NCI-H1930 (cell line): ENCODE measurements at regions not wholly inside any gene's neighbourhood (a gene's known extent, or its start where the extent isn't known, plus 50 kb on each side); places are given as distances from the start of the nearest gene placed in this dataset.
"Not testable (repeated sequence)": the region's sequence is repeated elsewhere in the genome, so short reads cannot be mapped to it uniquely, and the experiment has no call there.

Experiments
- DNase-seq, 2 experiments: peaks; one replicate each; lab custom pipeline; 2025; lab: John Stamatoyannopoulos, UW

DNA sequence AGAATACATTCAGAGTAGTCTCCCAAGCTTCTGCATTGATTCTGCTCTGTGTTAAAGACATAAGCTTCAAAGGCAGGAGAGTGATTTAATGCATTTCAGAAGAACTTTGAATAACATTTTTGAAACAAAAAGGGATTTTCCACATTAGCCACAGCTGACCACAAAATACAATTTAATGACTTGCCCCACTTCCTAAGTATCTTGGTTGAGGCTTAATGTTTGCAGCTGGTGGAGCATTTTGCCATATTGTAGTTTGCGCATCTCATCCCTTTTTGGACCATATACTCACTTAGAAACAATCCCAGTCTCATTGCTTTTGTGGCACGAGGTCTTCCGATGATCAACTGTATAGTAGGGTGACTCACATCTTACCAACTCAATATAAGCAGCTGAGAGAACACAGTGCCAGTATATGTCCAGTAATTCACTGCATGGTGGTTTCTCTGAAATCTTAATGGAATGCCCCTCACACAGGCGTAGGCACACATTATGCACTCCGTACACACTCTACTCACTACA lies 455.8 kb upstream of the PTGER4 start:
- no peak for DNase-seq

- no peak for DNase-seq
Measured at GRCh38 chr5:40221796-40222195, 457.9 kb upstream of the PTGER4 start.

- DNase-seq, result no peak
Measured at GRCh38 chr5:40221255-40221654, 458.5 kb upstream of the PTGER4 start.

- no peak for DNase-seq
Measured at GRCh38 chr5:40220260-40220659, 459.5 kb upstream of the PTGER4 start.

DNA sequence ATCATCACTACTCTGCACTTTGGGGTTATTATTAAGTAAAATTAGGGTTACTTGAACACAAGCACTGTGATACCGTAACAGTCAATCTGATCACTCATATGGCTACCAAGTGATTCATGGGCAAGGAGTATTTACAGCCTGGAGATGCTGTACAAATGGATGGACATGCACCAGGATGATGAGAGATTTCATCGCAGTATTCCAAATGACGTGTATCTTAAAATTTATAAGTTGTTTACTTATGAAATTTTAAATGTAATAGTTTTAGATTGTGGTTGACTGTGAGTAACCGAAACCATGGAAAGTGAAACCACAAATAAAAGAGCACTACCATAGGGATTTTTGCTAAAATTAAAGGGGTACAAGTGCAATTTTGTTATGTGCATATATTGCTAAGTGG lies 462.2 kb upstream of the PTGER4 start:
- DNase-seq, result no peak

DNA sequence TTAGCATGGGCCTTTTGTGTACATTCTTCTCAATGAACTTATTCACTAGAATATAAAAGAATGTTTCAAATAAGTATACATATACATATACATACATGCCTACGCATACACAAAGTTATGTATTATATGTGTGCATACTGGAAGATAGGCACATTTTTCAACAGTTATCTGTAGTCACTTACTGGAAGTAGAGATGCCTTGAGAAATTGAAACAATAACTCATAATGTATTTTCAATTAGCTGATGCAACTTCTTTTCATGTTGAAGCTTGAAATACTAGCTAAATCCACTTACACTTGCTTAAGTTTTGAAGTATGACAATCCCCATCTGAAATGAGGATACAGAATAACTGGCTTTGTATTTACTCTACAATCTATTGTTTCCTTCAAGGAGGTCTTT lies 469.0 kb upstream of the PTGER4 start:
- no peak for DNase-seq

- DNase-seq, result no peak
Measured at GRCh38 chr5:40206030-40206429, 473.7 kb upstream of the PTGER4 start.

DNA sequence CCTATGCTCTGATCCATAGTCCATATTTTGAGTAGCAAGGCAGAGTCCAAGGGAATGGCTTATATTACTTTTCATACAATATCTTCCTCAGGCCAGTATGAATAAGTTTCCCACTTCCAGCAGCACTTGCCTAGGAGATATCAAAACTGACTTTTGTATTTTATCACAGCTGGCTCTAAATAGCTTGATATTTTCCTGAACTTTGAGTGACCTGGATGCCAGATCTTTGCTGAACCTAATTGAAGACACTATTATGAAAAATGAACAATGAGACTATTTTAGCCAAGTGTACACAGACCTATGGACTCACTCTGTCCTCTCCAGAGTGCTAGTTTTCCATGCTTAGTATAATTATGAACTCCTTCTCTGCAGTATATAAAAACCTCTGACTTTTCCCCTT lies 475.6 kb upstream of the PTGER4 start:
- DNase-seq, result no peak

DNA sequence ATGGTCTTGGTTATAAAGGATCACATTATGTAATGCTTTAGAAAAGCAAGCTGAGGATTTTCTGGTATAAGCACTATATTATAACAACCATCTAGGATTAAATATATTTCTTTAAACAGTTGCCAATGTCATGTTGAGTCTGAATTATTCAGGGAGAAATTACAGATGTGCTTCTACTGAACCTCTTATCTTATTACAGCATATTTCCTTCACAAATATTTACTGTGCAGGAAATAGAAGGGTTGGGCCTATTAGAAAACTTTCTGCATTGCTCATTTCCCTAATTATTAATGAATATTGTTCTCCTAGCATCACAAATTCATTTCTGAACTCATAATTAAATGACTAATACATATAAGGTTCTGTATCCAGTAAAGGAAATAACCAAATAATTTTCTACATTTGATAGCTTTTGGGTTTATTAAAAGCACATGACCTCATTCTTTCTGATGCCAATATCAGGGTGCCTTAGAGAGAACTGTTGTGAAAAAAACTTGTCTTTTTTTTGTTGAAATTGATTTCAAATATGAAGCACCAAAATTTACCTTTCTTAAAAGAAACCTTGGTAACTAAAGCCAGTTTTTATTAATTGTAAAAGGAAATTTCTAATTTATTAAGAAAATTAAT lies 476.8 kb upstream of the PTGER4 start:
- no peak for DNase-seq

DNA sequence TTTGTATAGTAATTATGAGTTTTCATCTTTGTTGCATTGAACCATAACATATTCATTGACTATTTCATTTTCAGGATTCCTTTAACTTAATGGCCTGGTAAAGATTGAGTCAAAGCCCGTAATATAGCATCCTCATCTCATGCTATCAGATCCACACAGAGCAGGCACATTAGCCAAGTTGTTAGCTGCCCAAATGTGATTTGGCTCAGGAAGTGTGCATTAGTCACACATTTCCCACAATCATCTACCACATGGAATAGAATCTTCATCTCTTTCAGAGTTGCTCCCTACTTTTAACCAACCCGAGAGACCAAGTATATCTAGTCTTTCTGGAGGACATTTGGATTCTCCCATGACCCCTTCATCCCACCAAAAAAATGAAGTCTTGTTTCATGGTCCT lies 481.0 kb upstream of the PTGER4 start:
- DNase-seq, result no peak

DNA sequence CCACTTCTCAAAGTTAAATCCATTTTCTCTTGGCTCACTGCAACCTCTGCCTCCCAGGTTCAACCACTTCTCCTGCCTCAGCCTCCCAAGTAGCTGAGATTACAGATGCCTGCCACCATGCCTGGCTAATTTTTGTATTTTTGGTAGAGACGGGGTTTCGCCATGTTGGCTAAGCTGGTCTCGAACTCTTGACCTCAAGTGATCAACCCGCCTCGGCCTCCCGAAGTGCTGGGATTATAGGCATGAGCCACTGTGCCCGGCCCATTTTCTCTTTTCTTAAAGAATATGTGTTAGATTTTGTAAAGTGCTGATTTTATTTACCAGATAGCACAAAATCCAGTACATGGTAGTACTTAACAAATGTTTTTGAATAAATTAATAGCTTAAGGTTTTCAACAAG lies 484.1 kb upstream of the PTGER4 start:
- not testable (repeated sequence) for DNase-seq

DNA sequence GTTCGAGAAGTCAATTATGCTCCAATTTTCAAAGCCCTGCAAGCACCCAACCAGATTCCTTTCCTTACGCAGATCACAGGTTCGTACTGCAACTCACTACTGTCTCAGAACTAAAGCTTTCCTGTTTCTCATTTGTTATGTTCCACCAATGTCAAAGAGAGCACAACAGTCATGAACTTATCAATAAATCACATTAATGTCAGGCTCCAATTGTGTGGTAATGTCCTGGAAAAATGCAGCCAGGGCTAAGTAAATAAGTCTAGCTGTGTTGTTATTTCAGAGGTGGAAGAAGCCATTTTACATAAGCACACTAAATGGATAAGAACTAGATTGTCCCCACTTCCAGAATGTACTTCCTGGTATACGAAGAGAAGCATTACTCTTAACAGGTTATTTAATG lies 488.6 kb upstream of the PTGER4 start:
- no peak for DNase-seq

- DNase-seq, result no peak
Measured at GRCh38 chr5:40172721-40173120, 507.0 kb upstream of the PTGER4 start.

- no peak for DNase-seq
Measured at GRCh38 chr5:40171971-40172370, 507.7 kb upstream of the PTGER4 start.

DNA sequence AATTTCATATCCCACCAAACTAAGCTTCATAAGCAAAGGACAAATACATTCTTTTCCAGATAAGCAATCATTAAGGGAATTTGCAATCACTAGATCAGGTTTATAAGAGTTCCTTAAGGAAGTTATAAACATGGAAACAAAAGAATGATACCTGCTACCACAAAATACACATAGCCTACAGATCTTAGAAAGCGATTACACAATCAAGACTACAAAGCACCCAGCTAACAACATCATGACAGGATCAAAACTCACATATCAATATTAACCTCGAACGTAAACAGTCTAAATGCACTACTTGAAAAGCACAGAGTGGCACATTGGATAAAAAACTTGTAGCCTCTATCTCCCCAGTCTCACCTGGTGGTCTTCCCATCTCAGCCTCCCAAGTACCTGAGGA lies 512.4 kb upstream of the PTGER4 start:
- no peak for DNase-seq

- DNase-seq, result no peak
Measured at GRCh38 chr5:40166802-40167201, 512.9 kb upstream of the PTGER4 start.

DNA sequence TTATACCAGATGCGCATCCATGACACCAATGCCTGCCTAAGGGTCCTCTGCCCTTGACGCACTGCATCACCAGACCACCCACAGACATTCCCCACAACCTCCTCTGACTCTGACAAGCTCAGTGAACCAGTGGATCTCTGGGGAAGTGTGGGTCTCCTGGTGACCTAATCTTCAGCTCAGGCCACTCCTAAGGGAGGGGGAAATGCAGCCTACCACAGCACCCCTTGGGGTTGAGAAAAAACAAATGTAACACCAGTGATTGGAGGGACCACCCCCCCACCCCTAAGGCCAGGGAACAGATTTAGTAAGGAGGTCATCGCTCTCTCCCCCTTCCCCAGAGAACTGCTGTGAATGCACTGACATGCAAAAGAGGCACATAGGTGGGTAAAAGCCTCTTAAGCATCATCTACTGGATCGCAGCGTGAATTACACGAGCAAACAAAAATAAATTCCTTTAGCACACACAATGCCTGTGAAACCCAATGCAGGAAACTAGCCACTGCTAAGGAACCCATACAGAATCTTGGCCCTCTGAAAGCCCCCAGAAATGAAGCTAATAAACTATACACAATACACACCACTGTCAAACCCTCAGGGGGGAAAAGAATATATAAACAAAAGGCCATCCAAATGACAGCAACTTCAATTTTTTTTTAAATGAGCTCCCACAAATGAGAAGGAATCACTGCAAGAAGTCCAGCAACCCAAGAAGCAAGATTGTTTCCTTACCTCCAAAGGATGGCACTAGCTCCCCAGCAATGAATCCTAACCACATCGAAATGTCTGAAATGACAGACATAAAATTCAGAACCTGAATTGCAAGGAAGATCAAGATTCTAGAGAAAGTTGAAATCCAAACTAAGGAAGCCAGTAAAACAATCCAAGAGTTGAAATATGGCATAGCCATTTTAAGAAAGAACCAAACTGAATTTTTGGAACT lies 513.7 kb upstream of the PTGER4 start:
- DNase-seq, result no peak

DNA sequence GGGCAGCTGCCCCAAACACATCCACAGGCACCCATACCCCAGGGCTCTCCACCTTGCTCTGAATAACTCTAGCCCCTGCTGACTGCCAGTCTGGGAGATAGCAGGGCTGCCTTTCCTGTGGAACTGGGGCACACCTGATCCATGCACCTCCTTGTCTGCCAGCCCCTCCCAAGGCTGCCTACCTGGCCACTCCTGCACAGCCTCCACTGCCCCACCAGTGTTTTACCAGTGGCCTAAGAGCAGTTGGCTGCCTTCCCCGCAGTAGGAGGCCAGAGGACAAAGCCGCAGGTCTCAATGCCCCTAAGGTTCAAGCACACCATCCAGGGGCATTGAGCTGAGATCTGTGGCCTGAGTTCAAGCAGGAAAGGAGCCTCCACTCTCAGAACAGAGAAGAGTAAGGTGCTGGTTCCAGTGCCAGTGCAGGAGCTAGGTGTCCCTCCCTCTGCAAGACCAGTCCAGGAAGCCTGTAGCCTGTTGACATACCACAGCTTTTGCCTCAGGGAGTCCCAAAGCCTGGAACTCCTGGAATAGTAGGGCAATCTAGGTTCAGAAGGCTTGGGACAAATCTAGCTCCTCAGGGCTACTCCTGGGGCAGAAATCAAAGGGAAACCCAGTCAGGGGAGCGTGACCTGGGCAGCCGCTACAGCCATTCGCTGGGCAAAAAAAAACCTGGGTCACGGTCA lies 514.5 kb upstream of the PTGER4 start:
- no peak for DNase-seq

DNA sequence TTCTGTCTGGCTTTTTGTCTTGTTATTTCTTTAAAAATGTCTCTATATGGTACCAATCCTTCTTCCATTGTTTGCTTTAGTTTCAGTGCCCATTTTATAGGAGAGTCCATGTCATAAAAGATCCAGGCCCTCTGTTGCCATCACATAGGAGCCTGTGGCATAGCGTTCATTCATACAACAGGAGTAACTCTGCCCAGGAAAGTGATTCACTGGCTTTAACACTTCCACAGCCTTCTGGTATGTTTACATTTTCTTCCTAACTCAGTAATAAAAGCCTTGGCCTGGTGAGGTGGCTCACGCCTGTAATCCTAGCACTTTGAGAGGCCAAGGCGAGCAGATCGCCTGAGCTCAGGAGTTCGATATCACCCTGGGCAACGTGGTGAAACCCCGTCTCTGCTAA lies 519.3 kb upstream of the PTGER4 start:
- DNase-seq, result no peak

GRCh38 chr5:40154194-40154593 lies 525.5 kb upstream of the PTGER4 start:
- no peak for DNase-seq

- no peak for DNase-seq
Measured at GRCh38 chr5:40150896-40151295, 528.8 kb upstream of the PTGER4 start.

- no peak for DNase-seq
Measured at GRCh38 chr5:40141896-40142295, 537.8 kb upstream of the PTGER4 start.

GRCh38 chr5:40141418-40141817 lies 538.3 kb upstream of the PTGER4 start:
- no peak for DNase-seq
